ENCODE measurements at regions not wholly inside any gene's neighbourhood (a gene's known extent, or its start where the extent isn't known, plus 50 kb on each side); places are given as distances from the start of the nearest gene placed in this dataset.

DNA sequence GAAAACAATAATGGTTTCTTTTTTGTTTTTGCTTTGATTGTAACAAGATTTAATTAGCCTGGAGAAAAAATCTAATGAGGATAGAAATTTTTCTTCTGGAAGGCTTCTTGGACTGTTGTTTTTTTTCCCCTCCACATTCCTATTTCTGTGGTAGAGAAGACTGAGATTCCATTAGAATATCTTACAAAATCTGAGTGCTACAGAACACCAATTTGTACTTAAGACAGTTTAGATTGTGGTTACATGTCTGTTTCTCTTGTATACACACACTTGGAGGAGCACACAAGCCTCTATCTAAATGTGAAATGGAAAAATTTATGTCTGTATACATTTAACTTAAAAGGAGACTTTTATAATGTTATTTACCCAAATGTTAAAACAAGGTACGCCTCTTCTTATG is 176.9 kb upstream of the ARSJ start:
- TF ChIP-seq, protein P1, sequence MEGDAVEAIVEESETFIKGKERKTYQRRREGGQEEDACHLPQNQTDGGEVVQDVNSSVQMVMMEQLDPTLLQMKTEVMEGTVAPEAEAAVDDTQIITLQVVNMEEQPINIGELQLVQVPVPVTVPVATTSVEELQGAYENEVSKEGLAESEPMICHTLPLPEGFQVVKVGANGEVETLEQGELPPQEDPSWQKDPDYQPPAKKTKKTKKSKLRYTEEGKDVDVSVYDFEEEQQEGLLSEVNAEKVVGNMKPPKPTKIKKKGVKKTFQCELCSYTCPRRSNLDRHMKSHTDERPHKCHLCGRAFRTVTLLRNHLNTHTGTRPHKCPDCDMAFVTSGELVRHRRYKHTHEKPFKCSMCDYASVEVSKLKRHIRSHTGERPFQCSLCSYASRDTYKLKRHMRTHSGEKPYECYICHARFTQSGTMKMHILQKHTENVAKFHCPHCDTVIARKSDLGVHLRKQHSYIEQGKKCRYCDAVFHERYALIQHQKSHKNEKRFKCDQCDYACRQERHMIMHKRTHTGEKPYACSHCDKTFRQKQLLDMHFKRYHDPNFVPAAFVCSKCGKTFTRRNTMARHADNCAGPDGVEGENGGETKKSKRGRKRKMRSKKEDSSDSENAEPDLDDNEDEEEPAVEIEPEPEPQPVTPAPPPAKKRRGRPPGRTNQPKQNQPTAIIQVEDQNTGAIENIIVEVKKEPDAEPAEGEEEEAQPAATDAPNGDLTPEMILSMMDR (IDR thresholded peaks at IDR 0.05): no peak
- no peak for TF ChIP-seq NFYB (CRISPR knock-in tag; conservative IDR thresholded peaks at IDR 0.05; ENCODE audit: low read depth)
- no peak for TF ChIP-seq JUN (CRISPR knock-in tag; IDR thresholded peaks at IDR 0.05)

All from WTC11 (cell line).